ENCODE measurements at regions not wholly inside any gene's neighbourhood (a gene's known extent, or its start where the extent isn't known, plus 50 kb on each side); places are given as distances from the start of the nearest gene placed in this dataset.
"Not testable (repeated sequence)": the region's sequence is repeated elsewhere in the genome, so short reads cannot be mapped to it uniquely, and the experiment has no call there.

DNA sequence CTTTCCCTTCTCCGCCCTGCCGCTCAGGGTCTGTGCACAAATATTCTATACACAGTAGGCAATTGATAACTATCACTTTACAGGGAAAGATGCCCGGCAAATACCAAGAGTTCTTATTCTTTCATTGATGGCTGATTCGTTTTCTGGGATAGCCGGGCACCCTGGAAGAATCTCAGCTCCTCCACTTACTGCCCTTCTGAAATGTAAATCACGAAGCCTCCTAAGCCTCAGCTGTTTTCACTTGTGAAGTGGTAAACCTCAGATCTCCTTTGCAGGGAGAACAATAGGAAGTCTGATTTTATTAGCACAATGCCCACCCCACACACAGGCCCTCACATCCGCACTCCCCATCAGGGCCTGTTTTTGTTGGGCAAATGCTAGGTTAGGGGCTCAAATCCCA lies 203.8 kb upstream of the SPATA31A3 start:
- TF ChIP-seq, protein P1, sequence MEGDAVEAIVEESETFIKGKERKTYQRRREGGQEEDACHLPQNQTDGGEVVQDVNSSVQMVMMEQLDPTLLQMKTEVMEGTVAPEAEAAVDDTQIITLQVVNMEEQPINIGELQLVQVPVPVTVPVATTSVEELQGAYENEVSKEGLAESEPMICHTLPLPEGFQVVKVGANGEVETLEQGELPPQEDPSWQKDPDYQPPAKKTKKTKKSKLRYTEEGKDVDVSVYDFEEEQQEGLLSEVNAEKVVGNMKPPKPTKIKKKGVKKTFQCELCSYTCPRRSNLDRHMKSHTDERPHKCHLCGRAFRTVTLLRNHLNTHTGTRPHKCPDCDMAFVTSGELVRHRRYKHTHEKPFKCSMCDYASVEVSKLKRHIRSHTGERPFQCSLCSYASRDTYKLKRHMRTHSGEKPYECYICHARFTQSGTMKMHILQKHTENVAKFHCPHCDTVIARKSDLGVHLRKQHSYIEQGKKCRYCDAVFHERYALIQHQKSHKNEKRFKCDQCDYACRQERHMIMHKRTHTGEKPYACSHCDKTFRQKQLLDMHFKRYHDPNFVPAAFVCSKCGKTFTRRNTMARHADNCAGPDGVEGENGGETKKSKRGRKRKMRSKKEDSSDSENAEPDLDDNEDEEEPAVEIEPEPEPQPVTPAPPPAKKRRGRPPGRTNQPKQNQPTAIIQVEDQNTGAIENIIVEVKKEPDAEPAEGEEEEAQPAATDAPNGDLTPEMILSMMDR (optimal IDR thresholded peaks at IDR 0.05 in 1 of 3, IDR thresholded peaks at IDR 0.05 in 1 of 3, conservative IDR thresholded peaks at IDR 0.05 in 1 of 3; ENCODE audit: extremely low read depth in 1 of 3, insufficient read depth in 2 of 3, low read length in 3 of 3): not testable (repeated sequence)
- not testable (repeated sequence) for TF ChIP-seq EZH2 (IDR thresholded peaks at IDR 0.05; ENCODE audit: low read length)
